Activated T-cell treated with anti-CD3 and anti-CD28 coated beads for 24 hours (primary cell): ENCODE measurements at regions not wholly inside any gene's neighbourhood (a gene's known extent, or its start where the extent isn't known, plus 50 kb on each side); places are given as distances from the start of the nearest gene placed in this dataset.
"Not testable (repeated sequence)": the region's sequence is repeated elsewhere in the genome, so short reads cannot be mapped to it uniquely, and the experiment has no call there.

ENCODE experiments used
- DNase-seq: peaks from one replicate; pipeline ENCODE4 v3.0.0-alpha.2; 2020; ENCODE audit warnings: low read depth

- DNase-seq = no peak
These were observed 816.4 kb upstream of the ANO3 start for GRCh38 chr11:25515576-25515975.

GRCh38 chr11:25520459-25520858, 811.5 kb upstream of the ANO3 start:
- DNase-seq = no peak

GRCh38 chr11:25527841-25528240, 804.1 kb upstream of the ANO3 start:
- DNase-seq = no peak

- DNase-seq = no peak
These were observed 802.4 kb upstream of the ANO3 start for GRCh38 chr11:25529572-25529971.

GRCh38 chr11:25535467-25536272, 796.3 kb upstream of the ANO3 start:
- no peak for DNase-seq

GRCh38 chr11:25536289-25536688, 795.6 kb upstream of the ANO3 start:
- no peak for DNase-seq

GRCh38 chr11:25537393-25537792, 794.5 kb upstream of the ANO3 start:
- no peak for DNase-seq

- DNase-seq = no peak
These were observed 784.6 kb upstream of the ANO3 start for GRCh38 chr11:25547292-25547691.

- no peak for DNase-seq
These were observed 769.5 kb upstream of the ANO3 start for GRCh38 chr11:25562417-25562816.

- DNase-seq = no peak
These were observed 766.1 kb upstream of the ANO3 start for GRCh38 chr11:25565846-25566245.

GRCh38 chr11:25566298-25567200, 765.4 kb upstream of the ANO3 start:
- DNase-seq = no peak

- no peak for DNase-seq
These were observed 755.6 kb upstream of the ANO3 start for GRCh38 chr11:25576320-25576719.

GRCh38 chr11:25579554-25579953, 752.4 kb upstream of the ANO3 start:
- DNase-seq = not testable (repeated sequence)

GRCh38 chr11:25583596-25583995, 748.3 kb upstream of the ANO3 start:
- no peak for DNase-seq

GRCh38 chr11:25587496-25587895, 744.4 kb upstream of the ANO3 start:
- DNase-seq = no peak

GRCh38 chr11:25593221-25593620, 738.7 kb upstream of the ANO3 start:
- no peak for DNase-seq

GRCh38 chr11:25596701-25597100, 735.2 kb upstream of the ANO3 start:
- no peak for DNase-seq

- no peak for DNase-seq
These were observed 734.2 kb upstream of the ANO3 start for GRCh38 chr11:25597696-25598095.

- DNase-seq = no peak
These were observed 729.8 kb upstream of the ANO3 start for GRCh38 chr11:25602149-25602548.

GRCh38 chr11:25602959-25603358, 729.0 kb upstream of the ANO3 start:
- DNase-seq = no peak

GRCh38 chr11:25612806-25613205, 719.1 kb upstream of the ANO3 start:
- DNase-seq = no peak

GRCh38 chr11:25613451-25613850, 718.5 kb upstream of the ANO3 start:
- DNase-seq = no peak

GRCh38 chr11:25613865-25614264, 718.1 kb upstream of the ANO3 start:
- no peak for DNase-seq
